OCI-LY1 (cell line): ENCODE measurements at regions not wholly inside any gene's neighbourhood (a gene's known extent, or its start where the extent isn't known, plus 50 kb on each side); places are given as distances from the start of the nearest gene placed in this dataset.
"Not testable (repeated sequence)": the region's sequence is repeated elsewhere in the genome, so short reads cannot be mapped to it uniquely, and the experiment has no call there.

Source experiments
- H2AFZ ChIP-seq: fragments of 200-600 bp; sonication (generic), shearing (Covaris generic); 2 replicates; pipeline ENCODE4 v1.6.0; 2014; ENCODE audit warnings: antibody characterized with exemption, mild to moderate bottlenecking, low read length
- H3F3A ChIP-seq: fragments of 200-600 bp; sonication (generic), shearing (Covaris generic); 2 replicates; pipeline ENCODE4 v1.6.0; 2014; ENCODE audit warnings: mild to moderate bottlenecking, antibody characterized with exemption, low read length, moderate library complexity; ENCODE audit not compliant: insufficient read depth
- H3K27ac ChIP-seq: fragments of 200-600 bp; sonication (generic); 2 replicates; pipeline ENCODE4 v1.5.1; 2014; ENCODE audit warnings: low read length, mixed run types, mild to moderate bottlenecking, low read depth; ENCODE audit not compliant: poor library complexity, severe bottlenecking
- H3K27me3 ChIP-seq: fragments of 200-600 bp; sonication (generic); 2 replicates; pipeline ENCODE4 v1.6.0; 2014; ENCODE audit warnings: antibody characterized with exemption, mild to moderate bottlenecking, low read length, moderate library complexity; ENCODE audit not compliant: insufficient read depth
- H3K36me3 ChIP-seq: fragments of 200-600 bp; sonication (generic); 2 replicates; pipeline ENCODE4 v1.6.1; 2014; ENCODE audit warnings: mild to moderate bottlenecking, antibody characterized with exemption, low read length, moderate library complexity, mixed read lengths; ENCODE audit not compliant: insufficient read depth
- H3K4me1 ChIP-seq: fragments of 200-600 bp; sonication (generic); 2 replicates; pipeline ENCODE4 v1.5.1; 2014; ENCODE audit warnings: mild to moderate bottlenecking, low read length, moderate library complexity; ENCODE audit not compliant: insufficient read depth, severe bottlenecking
- H3K4me2 ChIP-seq: fragments of 200-600 bp; sonication (generic), shearing (Covaris generic); 2 replicates; pipeline ENCODE4 v1.6.1; 2014; ENCODE audit warnings: low read length
- H3K4me3 ChIP-seq: fragments of 200-600 bp; sonication (generic); 2 replicates; pipeline ENCODE4 v1.5.1; 2014; ENCODE audit warnings: low read length, low read depth, mild to moderate bottlenecking, mixed read lengths; ENCODE audit not compliant: poor library complexity, severe bottlenecking
- H3K79me2 ChIP-seq: fragments of 200-600 bp; shearing (Covaris generic); 2 replicates; pipeline ENCODE4 v1.6.1; 2016; ENCODE audit warnings: mixed run types, low read length, mixed read lengths; ENCODE audit not compliant: insufficient read depth
- H3K9ac ChIP-seq: fragments of 200-600 bp; sonication (generic), shearing (Covaris generic); 2 replicates; pipeline ENCODE4 v1.6.1; 2014; ENCODE audit warnings: mild to moderate bottlenecking, low read length, mixed read lengths
- H3K9me2 ChIP-seq: fragments of 200-600 bp; sonication (generic), shearing (Covaris generic); 2 replicates; pipeline ENCODE4 v1.6.1; 2014; ENCODE audit warnings: low read depth, mild to moderate bottlenecking, low read length, mixed read lengths
- H3K9me3 ChIP-seq: fragments of 200-600 bp; shearing (Covaris generic); 2 replicates; pipeline ENCODE4 v1.6.1; 2014; ENCODE audit warnings: low read length, mixed read lengths
- H4K20me1 ChIP-seq: fragments of 200-600 bp; sonication (generic), shearing (Covaris generic); 2 replicates; pipeline ENCODE4 v1.6.0; 2016; ENCODE audit warnings: mild to moderate bottlenecking, low read length; ENCODE audit not compliant: insufficient read depth

DNA sequence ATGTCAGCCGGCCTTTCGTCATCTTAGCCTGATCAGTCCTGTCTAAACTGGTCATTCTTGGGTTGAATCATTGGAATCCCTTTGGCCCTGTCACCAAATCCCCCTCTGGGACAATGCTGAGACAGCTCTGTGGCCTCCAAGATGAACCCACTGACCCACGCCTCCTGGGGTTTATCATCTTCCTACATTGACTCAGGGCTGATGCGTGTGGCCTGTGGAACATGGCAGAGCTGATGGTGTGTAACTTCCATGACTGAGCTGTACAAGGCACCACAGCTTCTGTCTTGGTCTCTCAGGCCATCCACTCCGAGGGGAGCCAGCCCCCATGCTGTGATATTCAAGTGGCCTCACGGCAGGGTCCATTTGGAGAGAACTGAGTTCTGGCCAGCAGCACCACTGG, 150.2 kb downstream of the LAT start:
- not testable (repeated sequence) for H3K4me3 ChIP-seq, H3F3A ChIP-seq, H3K79me2 ChIP-seq, H3K9ac ChIP-seq, H3K4me1 ChIP-seq, H3K9me3 ChIP-seq, H3K27me3 ChIP-seq, H4K20me1 ChIP-seq, H3K9me2 ChIP-seq, H2AFZ ChIP-seq, H3K4me2 ChIP-seq, H3K36me3 ChIP-seq, H3K27ac ChIP-seq

GRCh38 chr16:29133681-29134430, 149.0 kb downstream of the LAT start:
- not testable (repeated sequence) for H3K27me3 ChIP-seq, H3K4me1 ChIP-seq, H2AFZ ChIP-seq, H3K9ac ChIP-seq, H4K20me1 ChIP-seq, H3K9me3 ChIP-seq, H3K27ac ChIP-seq, H3K4me3 ChIP-seq, H3K4me2 ChIP-seq, H3F3A ChIP-seq, H3K36me3 ChIP-seq, H3K9me2 ChIP-seq, H3K79me2 ChIP-seq

DNA sequence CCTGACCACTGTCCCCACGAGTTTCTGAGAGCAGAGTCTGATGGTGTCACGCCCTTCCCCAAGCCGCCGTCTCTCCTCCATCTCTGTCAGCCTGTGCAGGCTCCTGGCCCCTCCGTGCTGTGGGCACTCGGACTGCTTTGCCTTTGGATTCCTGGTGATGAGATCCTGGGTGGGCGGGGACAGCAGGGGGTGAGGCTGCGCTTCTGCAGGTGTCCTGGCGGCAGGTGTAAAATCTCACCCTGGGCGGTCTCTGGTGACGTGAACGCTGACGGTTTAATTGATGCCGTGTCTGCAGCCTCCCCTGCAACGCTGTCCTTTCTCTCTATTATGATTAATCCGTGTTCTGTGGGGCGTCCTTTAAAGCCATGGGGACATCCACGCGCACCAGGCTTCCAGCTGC, 148.0 kb downstream of the LAT start:
- not testable (repeated sequence) for H3K4me3 ChIP-seq, H3K4me2 ChIP-seq, H3F3A ChIP-seq, H3K9me3 ChIP-seq, H3K27ac ChIP-seq, H4K20me1 ChIP-seq, H3K79me2 ChIP-seq, H3K4me1 ChIP-seq, H3K27me3 ChIP-seq, H3K36me3 ChIP-seq, H3K9me2 ChIP-seq, H3K9ac ChIP-seq, H2AFZ ChIP-seq

- not testable (repeated sequence) for H3F3A ChIP-seq, H3K9ac ChIP-seq, H3K4me3 ChIP-seq, H3K27ac ChIP-seq, H3K79me2 ChIP-seq, H3K9me3 ChIP-seq, H3K4me2 ChIP-seq, H4K20me1 ChIP-seq, H3K27me3 ChIP-seq, H3K9me2 ChIP-seq, H3K4me1 ChIP-seq, H3K36me3 ChIP-seq, H2AFZ ChIP-seq
These were observed 147.6 kb downstream of the LAT start for GRCh38 chr16:29132444-29132843.

DNA sequence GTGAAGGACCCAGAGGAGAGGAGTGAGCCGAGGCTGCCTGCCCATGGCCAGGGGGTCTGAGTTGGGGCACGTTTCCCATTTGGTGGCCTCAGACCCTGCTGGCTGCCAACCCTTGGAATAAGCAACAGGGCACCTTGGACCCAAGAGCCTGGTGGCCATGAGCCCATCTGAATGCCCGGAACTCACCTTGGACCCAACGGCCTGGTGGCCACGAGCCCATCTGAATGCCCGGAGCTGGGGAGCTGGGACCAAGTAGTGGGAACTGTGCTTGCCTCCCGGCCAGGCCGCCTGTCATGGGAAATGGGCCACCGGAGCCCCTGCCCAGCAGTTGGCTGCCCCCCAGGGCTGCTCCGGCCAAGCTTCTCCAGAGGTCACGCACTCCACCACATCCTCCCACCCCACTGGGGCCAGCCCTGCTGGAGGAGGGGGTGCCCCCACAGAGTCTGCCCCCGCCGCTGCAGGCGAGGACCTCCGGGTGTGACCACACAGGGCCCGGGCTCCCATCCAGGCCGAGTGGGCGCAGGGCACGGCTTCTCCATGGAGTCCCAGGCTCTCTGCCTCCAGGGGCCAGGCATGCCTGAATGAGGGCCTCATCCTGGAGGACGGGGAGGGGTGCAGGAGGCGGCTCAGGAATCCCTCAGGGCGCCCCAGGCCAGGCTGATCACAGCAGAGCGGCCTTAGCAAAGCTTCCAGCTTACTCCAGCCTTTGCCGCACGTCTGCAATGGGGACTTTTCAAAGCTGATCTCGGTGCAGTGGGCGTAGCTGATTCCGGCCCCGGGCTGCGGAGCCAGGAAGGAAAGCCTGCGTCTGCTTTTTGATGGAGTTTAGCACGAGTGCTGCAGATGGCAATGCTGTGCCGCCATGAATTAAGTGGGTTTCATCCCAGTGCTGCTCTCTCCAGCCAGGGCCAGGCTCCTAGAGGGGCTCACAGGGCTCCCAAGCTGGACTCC, 146.3 kb downstream of the LAT start:
- not testable (repeated sequence) for H3K79me2 ChIP-seq, H3K9ac ChIP-seq, H2AFZ ChIP-seq, H3K36me3 ChIP-seq, H3K27ac ChIP-seq, H3F3A ChIP-seq, H3K27me3 ChIP-seq, H3K4me3 ChIP-seq, H3K4me1 ChIP-seq, H3K4me2 ChIP-seq, H3K9me3 ChIP-seq, H4K20me1 ChIP-seq, H3K9me2 ChIP-seq

GRCh38 chr16:29130131-29130711, 145.4 kb downstream of the LAT start:
- H3K79me2 ChIP-seq, H3K36me3 ChIP-seq, H2AFZ ChIP-seq, H3K9me3 ChIP-seq, H3K4me2 ChIP-seq, H3K9me2 ChIP-seq, H3K4me3 ChIP-seq, H3K27me3 ChIP-seq, H3F3A ChIP-seq, H3K9ac ChIP-seq, H3K4me1 ChIP-seq, H4K20me1 ChIP-seq, H3K27ac ChIP-seq: not testable (repeated sequence)

- H3K27me3 ChIP-seq, H3K9me3 ChIP-seq, H3K4me3 ChIP-seq, H3K4me2 ChIP-seq, H3K4me1 ChIP-seq, H3K27ac ChIP-seq, H3F3A ChIP-seq, H3K9ac ChIP-seq, H3K9me2 ChIP-seq, H3K79me2 ChIP-seq, H4K20me1 ChIP-seq, H3K36me3 ChIP-seq, H2AFZ ChIP-seq: not testable (repeated sequence)
These were observed 144.7 kb downstream of the LAT start for GRCh38 chr16:29129458-29130038.
